Mesothelial cell of epicardium (in vitro differentiated cells): ENCODE measurements at regions not wholly inside any gene's neighbourhood (a gene's known extent, or its start where the extent isn't known, plus 50 kb on each side); places are given as distances from the start of the nearest gene placed in this dataset.
A peak's percentile ranks its signal among the peaks of the same experiment; 100 is the strongest.
"Not testable (repeated sequence)": the region's sequence is repeated elsewhere in the genome, so short reads cannot be mapped to it uniquely, and the experiment has no call there.

Source experiments
- DNase-seq, 2 experiments: peaks; one replicate each; pipeline ENCODE4 v3.0.0; 2021; ENCODE audit warnings: low spot score in 2 of 2; ENCODE audit not compliant: unreplicated experiment in 2 of 2
- H3K27ac Mint-ChIP-seq: 2 replicates; pipeline ENCODE4 v1.8.0; 2021; ENCODE audit warnings: mixed read lengths
- H3K27me3 Mint-ChIP-seq: 2 replicates; pipeline ENCODE4 v1.8.0; 2021; ENCODE audit warnings: low read depth, mixed read lengths
- H3K36me3 Mint-ChIP-seq: 2 replicates; pipeline ENCODE4 v1.8.0; 2021; ENCODE audit warnings: mixed read lengths
- H3K4me1 Mint-ChIP-seq: 2 replicates; pipeline ENCODE4 v1.8.0; 2021; ENCODE audit warnings: mixed read lengths
- H3K4me3 Mint-ChIP-seq: 2 replicates; pipeline ENCODE4 v1.8.0; 2021; ENCODE audit warnings: mild to moderate bottlenecking, moderate library complexity, mixed read lengths
- H3K9me3 Mint-ChIP-seq: 2 replicates; pipeline ENCODE4 v1.8.0; 2021; ENCODE audit warnings: mixed read lengths
- TF ChIP-seq, protein P1 (sequence below): fragments of 200-600 bp; sonication (generic); IDR thresholded peaks from one replicate; pipeline ENCODE4 v1.5.0; 2021; ENCODE audit warnings: antibody characterized with exemption; ENCODE audit not compliant: unreplicated experiment

DNA sequence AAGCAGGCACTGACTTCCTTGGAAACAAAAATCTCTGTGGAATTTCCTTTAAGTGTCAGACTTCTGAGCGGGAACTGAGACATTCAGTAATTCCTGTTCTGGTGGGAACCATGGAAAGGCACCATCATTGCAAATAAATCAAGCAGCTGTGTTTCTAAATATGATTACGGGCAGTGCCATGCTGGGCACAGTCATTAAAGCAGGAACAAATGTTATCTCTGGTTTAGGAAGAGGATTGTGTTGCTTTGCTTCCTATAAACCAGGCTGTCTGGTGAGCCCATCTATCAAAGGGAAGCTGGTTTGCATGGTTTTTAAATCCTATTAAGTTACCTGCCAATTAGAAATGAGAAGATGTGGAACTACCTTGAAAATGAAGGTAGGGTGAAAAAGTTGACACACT lies 86.7 kb downstream of the EBLN2 start:
- Mint-ChIP-seq H3K4me1 (peaks cover 39% of the 10 kb centered on the region), H3K36me3 (no peaks in the 10 kb centered on the region), H3K9me3 (peaks cover 3% of the 10 kb centered on the region), H3K27me3 (peaks cover 7% of the 10 kb centered on the region), H3K4me3 (no peak overlapping the region), H3K27ac (no peak overlapping the region)
- no peak for DNase-seq
- TF ChIP-seq, protein P1, sequence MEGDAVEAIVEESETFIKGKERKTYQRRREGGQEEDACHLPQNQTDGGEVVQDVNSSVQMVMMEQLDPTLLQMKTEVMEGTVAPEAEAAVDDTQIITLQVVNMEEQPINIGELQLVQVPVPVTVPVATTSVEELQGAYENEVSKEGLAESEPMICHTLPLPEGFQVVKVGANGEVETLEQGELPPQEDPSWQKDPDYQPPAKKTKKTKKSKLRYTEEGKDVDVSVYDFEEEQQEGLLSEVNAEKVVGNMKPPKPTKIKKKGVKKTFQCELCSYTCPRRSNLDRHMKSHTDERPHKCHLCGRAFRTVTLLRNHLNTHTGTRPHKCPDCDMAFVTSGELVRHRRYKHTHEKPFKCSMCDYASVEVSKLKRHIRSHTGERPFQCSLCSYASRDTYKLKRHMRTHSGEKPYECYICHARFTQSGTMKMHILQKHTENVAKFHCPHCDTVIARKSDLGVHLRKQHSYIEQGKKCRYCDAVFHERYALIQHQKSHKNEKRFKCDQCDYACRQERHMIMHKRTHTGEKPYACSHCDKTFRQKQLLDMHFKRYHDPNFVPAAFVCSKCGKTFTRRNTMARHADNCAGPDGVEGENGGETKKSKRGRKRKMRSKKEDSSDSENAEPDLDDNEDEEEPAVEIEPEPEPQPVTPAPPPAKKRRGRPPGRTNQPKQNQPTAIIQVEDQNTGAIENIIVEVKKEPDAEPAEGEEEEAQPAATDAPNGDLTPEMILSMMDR: no peak

GRCh38 chr3:73148682-73149081 lies 87.2 kb downstream of the EBLN2 start:
- H3K27ac Mint-ChIP-seq: peak overlapping the region; percentile 42
- TF ChIP-seq, protein P1: no peak
- H3K9me3 Mint-ChIP-seq: peaks cover 3% of the 10 kb centered on the region
- no peak overlapping the region for H3K4me3 Mint-ChIP-seq
- no peaks in the 10 kb centered on the region for H3K36me3 Mint-ChIP-seq
- peaks cover 3% of the 10 kb centered on the region for H3K27me3 Mint-ChIP-seq
- DNase-seq: no peak
- peaks cover 38% of the 10 kb centered on the region for H3K4me1 Mint-ChIP-seq

GRCh38 chr3:73150369-73151130 lies 89.1 kb downstream of the EBLN2 start:
- DNase-seq: no peak
- H3K27me3 Mint-ChIP-seq: peaks cover 3% of the 10 kb centered on the region
- no peak overlapping the region for H3K4me3 Mint-ChIP-seq
- H3K9me3 Mint-ChIP-seq: no peaks in the 10 kb centered on the region
- TF ChIP-seq, protein P1: no peak
- H3K27ac Mint-ChIP-seq: no peak overlapping the region
- H3K4me1 Mint-ChIP-seq: peaks cover 50% of the 10 kb centered on the region
- H3K36me3 Mint-ChIP-seq: no peaks in the 10 kb centered on the region

GRCh38 chr3:73152571-73152970 lies 91.1 kb downstream of the EBLN2 start:
- DNase-seq, H3K36me3 Mint-ChIP-seq, H3K27ac Mint-ChIP-seq, H3K4me3 Mint-ChIP-seq, H3K9me3 Mint-ChIP-seq, H3K27me3 Mint-ChIP-seq: not testable (repeated sequence)
- H3K4me1 Mint-ChIP-seq: peaks cover 37% of the 10 kb centered on the region

DNA sequence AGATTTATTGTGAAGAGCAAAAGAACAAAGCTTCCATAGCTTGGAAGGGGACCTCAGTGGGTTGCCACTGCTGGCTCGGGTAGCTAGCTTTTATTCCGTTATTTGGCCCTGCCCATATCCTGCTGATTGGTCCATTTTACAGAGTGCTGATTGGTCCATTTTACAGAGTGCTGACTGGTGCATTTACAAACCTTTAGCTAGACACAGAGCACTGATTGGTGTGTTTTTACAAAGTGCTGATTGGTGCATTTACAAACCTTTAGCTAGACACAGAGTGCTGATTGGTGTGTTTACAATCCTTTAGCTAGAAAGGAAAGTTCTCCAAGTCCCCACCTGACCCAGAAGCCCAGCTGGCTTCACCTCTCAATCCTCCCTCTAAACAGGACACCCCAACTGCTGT lies 91.6 kb downstream of the EBLN2 start:
- not testable (repeated sequence) for H3K27ac Mint-ChIP-seq, DNase-seq, H3K27me3 Mint-ChIP-seq, H3K4me3 Mint-ChIP-seq, H3K36me3 Mint-ChIP-seq, H3K9me3 Mint-ChIP-seq
- H3K4me1 Mint-ChIP-seq: peaks cover 33% of the 10 kb centered on the region

- not testable (repeated sequence) for DNase-seq, H3K36me3 Mint-ChIP-seq, H3K9me3 Mint-ChIP-seq, H3K27me3 Mint-ChIP-seq, H3K4me3 Mint-ChIP-seq
- Mint-ChIP-seq H3K27ac (peak overlapping the region; percentile 15), H3K4me1 (peaks cover 23% of the 10 kb centered on the region)
These were observed 92.8 kb downstream of the EBLN2 start for GRCh38 chr3:73154261-73154660.

GRCh38 chr3:73155441-73155840 lies 94.0 kb downstream of the EBLN2 start:
- H3K36me3 Mint-ChIP-seq, H3K4me3 Mint-ChIP-seq: not testable (repeated sequence)
- peaks cover 23% of the 10 kb centered on the region for H3K4me1 Mint-ChIP-seq

GRCh38 chr3:73164622-73165021 lies 103.2 kb downstream of the EBLN2 start:
- DNase-seq: no peak
- Mint-ChIP-seq H3K4me1 (no peaks in the 10 kb centered on the region), H3K36me3 (no peaks in the 10 kb centered on the region), H3K27ac (no peak overlapping the region), H3K4me3 (no peak overlapping the region), H3K27me3 (peaks cover 12% of the 10 kb centered on the region), H3K9me3 (peaks cover 8% of the 10 kb centered on the region)
- TF ChIP-seq, protein P1: no peak

More at GRCh38 chr3:73155441-73155840, 94.0 kb downstream of the EBLN2 start:
- DNase-seq, H3K27ac Mint-ChIP-seq, H3K27me3 Mint-ChIP-seq, H3K9me3 Mint-ChIP-seq: not testable (repeated sequence)
